Bronchial epithelial cell (primary cell): ENCODE measurements at regions not wholly inside any gene's neighbourhood (a gene's known extent, or its start where the extent isn't known, plus 50 kb on each side); places are given as distances from the start of the nearest gene placed in this dataset.

Experiments
- DNase-seq: peaks from one replicate; pipeline ENCODE4 v3.0.0-alpha.2; 2010; ENCODE audit warnings: low read depth
- FAIRE-seq: peaks from 2 replicates; lab custom pipeline; 2011; peaks lifted over from hg19 to GRCh38; lab: Jason Lieb, UNC
- H3K27me3 ChIP-seq: 2 replicates; pipeline ENCODE4 v1.5.1; 2011; ENCODE audit warnings: low read length; ENCODE audit not compliant: control insufficient read depth, insufficient read depth
- H3K36me3 ChIP-seq: 2 replicates; pipeline ENCODE4 v1.5.1; 2011; ENCODE audit warnings: low read length; ENCODE audit not compliant: control insufficient read depth, insufficient read depth
- H3K4me3 ChIP-seq: 2 replicates; pipeline ENCODE4 v1.5.1; 2011; ENCODE audit warnings: mild to moderate bottlenecking, low read depth, low read length, control low read depth
- TF ChIP-seq, protein P1 (sequence below): IDR thresholded peaks from 2 replicates; pipeline ENCODE4 v1.5.1; 2011; ENCODE audit warnings: mild to moderate bottlenecking, moderate library complexity, low read length, control low read depth, inconsistent platforms; ENCODE audit not compliant: insufficient read depth, severe bottlenecking

DNA sequence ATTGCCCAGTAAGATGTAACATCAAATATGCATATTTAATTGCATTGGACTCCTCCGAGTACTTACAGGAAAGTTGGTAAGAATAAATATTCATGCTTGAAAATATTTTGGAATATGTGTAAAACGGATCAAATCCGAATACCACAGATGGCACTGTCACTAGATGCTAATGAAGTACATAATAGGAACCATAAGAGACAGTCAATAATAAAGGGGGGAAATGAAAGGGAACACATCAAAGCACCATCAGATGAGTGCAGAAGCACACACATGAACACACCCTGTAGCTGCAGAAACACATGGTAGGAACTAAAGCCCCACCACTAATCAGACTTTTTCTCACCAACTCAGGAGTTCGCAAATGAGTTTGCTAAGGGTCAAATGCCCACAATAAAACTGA is 52.2 kb upstream of the PAGE5 start:
- Histone ChIP-seq H3K4me3 (no peak overlapping the region), H3K36me3 (no peaks in the 10 kb centered on the region), H3K27me3 (no peaks in the 10 kb centered on the region)
- FAIRE-seq (no peak), DNase-seq (no peak)
- TF ChIP-seq, protein P1, sequence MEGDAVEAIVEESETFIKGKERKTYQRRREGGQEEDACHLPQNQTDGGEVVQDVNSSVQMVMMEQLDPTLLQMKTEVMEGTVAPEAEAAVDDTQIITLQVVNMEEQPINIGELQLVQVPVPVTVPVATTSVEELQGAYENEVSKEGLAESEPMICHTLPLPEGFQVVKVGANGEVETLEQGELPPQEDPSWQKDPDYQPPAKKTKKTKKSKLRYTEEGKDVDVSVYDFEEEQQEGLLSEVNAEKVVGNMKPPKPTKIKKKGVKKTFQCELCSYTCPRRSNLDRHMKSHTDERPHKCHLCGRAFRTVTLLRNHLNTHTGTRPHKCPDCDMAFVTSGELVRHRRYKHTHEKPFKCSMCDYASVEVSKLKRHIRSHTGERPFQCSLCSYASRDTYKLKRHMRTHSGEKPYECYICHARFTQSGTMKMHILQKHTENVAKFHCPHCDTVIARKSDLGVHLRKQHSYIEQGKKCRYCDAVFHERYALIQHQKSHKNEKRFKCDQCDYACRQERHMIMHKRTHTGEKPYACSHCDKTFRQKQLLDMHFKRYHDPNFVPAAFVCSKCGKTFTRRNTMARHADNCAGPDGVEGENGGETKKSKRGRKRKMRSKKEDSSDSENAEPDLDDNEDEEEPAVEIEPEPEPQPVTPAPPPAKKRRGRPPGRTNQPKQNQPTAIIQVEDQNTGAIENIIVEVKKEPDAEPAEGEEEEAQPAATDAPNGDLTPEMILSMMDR = no peak

DNA sequence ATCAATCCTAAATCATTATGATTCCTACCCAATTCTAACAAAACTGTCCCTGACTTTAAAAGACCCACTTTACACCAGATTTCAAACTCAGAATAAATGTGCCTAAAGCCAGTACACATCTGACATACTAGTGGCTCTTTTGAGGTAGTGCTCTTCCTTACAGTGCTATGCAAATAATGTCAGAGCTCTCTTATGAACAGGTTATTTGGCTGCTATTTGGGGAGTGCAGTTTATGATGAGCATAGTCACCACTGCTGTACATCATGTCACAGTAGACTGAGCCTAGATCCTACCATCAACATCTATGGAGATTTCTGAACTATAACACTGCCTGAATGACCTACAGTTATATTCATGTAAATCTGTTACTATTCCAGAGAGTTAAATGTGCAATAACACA is 50.4 kb upstream of the PAGE5 start:
- FAIRE-seq (no peak), DNase-seq (no peak)
- no peak overlapping the region for H3K4me3 ChIP-seq
- TF ChIP-seq, protein P1 = no peak
- no peaks in the 10 kb centered on the region for H3K27me3 ChIP-seq
- no peaks in the 10 kb centered on the region for H3K36me3 ChIP-seq
